GM23248 (cell line): ENCODE measurements at regions not wholly inside any gene's neighbourhood (a gene's known extent, or its start where the extent isn't known, plus 50 kb on each side); places are given as distances from the start of the nearest gene placed in this dataset.

Source experiments
- EZH2 ChIP-seq: fragments of 200-600 bp; sonication (generic); IDR thresholded peaks from 2 replicates; pipeline ENCODE4 v1.6.1; 2018; ENCODE audit warnings: antibody characterized with exemption, mild to moderate bottlenecking; ENCODE audit not compliant: insufficient read depth, poor library complexity, severe bottlenecking
- EZH2phosphoT487 ChIP-seq: fragments of 200-600 bp; sonication (generic); IDR thresholded peaks from 2 replicates; pipeline ENCODE4 v1.6.1; 2018; ENCODE audit warnings: antibody characterized with exemption, moderate library complexity, mild to moderate bottlenecking, low read depth; ENCODE audit not compliant: insufficient read depth

DNA sequence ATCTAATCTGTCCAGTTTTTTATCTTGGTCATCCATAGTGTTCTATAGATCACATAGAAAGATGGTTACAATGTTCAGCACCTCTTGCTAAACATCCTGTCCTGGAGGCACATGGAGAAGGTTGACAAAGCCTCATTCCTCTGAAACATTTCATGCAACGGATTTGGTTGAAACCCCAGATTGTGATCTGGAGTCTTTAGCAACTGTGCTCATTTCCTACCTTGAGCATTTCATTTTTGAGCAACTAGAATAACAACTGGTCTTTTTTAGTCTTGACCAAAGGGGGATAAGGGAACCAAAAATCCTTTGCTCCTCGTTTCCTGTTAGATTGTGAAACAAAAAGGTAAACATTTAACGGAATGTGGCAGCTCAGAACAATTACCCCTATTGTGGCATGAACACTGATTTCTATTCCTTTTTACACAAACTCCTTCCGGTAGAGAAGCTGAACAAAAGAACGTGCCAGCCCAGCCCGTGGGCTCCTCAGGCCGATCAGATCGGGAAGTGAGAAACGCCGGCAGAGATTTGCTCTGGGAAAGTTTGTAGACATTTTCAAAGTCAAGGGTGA, 94.7 kb upstream of the ERRFI1 start:
- no peak for TF ChIP-seq EZH2phosphoT487
- TF ChIP-seq EZH2: no peak
